ENCODE measurements at regions not wholly inside any gene's neighbourhood (a gene's known extent, or its start where the extent isn't known, plus 50 kb on each side); places are given as distances from the start of the nearest gene placed in this dataset.

GRCh38 chr22:47572443-47572842 lies 810.0 kb downstream of the TBC1D22A start:
- peaks cover 2% of the 10 kb centered on the region for H3K4me1 Mint-ChIP-seq
- no peak overlapping the region for H3K27ac Mint-ChIP-seq
- H3K9me3 Mint-ChIP-seq: no peaks in the 10 kb centered on the region
- no peak for ATAC-seq (ENCODE audit: low read depth)
- H3K4me3 Mint-ChIP-seq: no peak overlapping the region
- no peaks in the 10 kb centered on the region for H3K36me3 Mint-ChIP-seq
- H3K27me3 Mint-ChIP-seq: peaks cover 3% of the 10 kb centered on the region
- no peak for DNase-seq (ENCODE audit: low spot score in 2 of 2)

GRCh38 chr22:47571616-47572015 lies 809.2 kb downstream of the TBC1D22A start:
- no peaks in the 10 kb centered on the region for H3K36me3 Mint-ChIP-seq
- DNase-seq (ENCODE audit: low spot score in 2 of 2) (no peak), ATAC-seq (ENCODE audit: low read depth) (no peak)
- peaks cover 3% of the 10 kb centered on the region for H3K27me3 Mint-ChIP-seq
- peaks cover 2% of the 10 kb centered on the region for H3K4me1 Mint-ChIP-seq
- H3K27ac Mint-ChIP-seq: no peak overlapping the region
- H3K9me3 Mint-ChIP-seq: no peaks in the 10 kb centered on the region
- H3K4me3 Mint-ChIP-seq: no peak overlapping the region

DNA sequence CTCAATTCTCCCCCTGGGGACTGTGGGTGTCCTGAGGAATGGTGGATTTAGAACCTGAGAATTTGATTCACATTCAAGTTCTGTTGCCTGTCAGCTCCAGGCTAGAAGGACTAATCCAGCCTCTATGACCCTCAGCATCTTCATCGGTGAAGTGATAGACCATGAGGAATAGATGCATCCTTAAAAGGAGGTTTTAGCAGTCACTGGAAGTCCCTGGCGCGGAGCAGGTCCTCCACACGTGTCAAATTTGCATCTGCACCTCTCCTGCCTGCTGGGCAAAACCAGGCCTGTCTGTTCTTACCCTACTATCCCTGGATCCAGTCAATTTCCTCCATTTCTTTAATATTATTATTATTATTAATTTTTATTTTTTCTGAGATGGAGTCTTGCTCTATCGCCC lies 808.4 kb downstream of the TBC1D22A start:
- H3K4me1 Mint-ChIP-seq: peaks cover 2% of the 10 kb centered on the region
- H3K27me3 Mint-ChIP-seq: peaks cover 3% of the 10 kb centered on the region
- no peaks in the 10 kb centered on the region for H3K9me3 Mint-ChIP-seq
- no peak for ATAC-seq (ENCODE audit: low read depth)
- DNase-seq (ENCODE audit: low spot score in 2 of 2): no peak
- no peak overlapping the region for H3K4me3 Mint-ChIP-seq
- H3K27ac Mint-ChIP-seq: no peak overlapping the region
- no peaks in the 10 kb centered on the region for H3K36me3 Mint-ChIP-seq

DNA sequence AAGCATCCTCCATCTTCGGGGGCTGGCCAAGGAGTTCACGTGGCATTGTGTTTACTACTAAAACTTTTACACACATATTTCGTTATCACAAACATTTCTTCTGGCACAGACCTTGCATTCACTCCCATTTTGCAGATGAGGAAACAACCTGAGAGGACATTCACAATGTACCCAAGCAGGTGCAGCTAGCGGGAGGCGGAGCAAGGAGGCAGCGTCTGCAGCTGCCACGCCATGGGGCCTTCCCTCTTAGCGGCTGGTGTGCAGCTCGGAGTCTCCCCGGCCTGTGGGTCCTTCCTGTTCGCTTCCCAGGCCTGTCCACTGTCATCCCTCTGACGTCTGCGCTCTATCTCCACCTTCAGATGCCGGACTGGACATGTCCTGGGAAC lies 807.8 kb downstream of the TBC1D22A start:
- no peak overlapping the region for H3K4me3 Mint-ChIP-seq
- H3K27ac Mint-ChIP-seq: no peak overlapping the region
- H3K9me3 Mint-ChIP-seq: no peaks in the 10 kb centered on the region
- H3K4me1 Mint-ChIP-seq: peaks cover 2% of the 10 kb centered on the region
- no peak for DNase-seq (ENCODE audit: low spot score in 2 of 2)
- no peaks in the 10 kb centered on the region for H3K36me3 Mint-ChIP-seq
- ATAC-seq (ENCODE audit: low read depth): no peak
- H3K27me3 Mint-ChIP-seq: peaks cover 3% of the 10 kb centered on the region

DNA sequence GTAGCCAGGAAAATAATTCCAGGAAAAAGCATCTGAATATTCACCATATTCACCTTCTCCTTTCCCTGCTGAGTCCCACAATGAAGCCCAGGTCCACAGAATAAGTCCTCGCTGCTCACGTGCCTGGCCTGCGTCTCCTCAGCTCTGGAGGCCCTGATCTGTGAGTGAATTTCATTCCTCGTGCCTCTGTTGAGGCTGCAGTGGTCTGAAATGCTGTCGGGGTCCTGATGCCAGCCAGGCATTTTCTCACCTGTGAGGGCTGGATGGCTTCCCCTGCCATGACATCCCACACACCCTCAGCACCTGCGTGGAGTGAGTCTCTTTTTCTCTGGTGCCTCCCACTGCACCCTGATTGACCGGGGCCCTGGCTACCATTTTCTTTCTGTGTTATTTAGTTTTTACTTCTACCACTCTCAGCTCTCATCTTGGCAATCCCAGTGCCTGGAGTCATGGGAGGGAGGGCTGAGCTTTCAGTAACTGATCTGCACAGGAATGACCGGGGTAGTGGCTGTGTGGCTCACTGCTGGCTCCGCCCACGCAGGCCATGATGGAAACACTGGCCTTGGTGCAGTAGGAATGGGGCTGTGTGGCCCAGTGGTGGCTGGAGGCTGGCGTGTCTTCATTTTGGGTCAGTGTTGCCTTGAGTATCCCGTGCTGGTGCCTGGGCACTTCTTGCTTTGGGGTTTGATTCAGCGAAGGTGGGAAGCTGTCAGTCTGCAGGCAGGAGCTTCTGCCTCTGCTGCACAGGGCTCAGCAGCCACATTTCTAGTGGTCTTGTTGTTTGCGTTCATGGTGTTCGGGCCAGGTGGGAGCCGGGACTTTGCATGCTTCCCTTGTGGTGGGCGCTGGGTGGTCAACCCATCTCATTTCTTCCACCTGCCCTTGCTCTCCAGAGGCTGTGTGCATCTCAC lies 807.2 kb downstream of the TBC1D22A start:
- no peak overlapping the region for H3K4me3 Mint-ChIP-seq
- H3K9me3 Mint-ChIP-seq: no peaks in the 10 kb centered on the region
- DNase-seq (ENCODE audit: low spot score in 2 of 2) (no peak), ATAC-seq (ENCODE audit: low read depth) (no peak)
- H3K36me3 Mint-ChIP-seq: no peaks in the 10 kb centered on the region
- H3K4me1 Mint-ChIP-seq: peaks cover 2% of the 10 kb centered on the region
- no peak overlapping the region for H3K27ac Mint-ChIP-seq
- H3K27me3 Mint-ChIP-seq: peaks cover 1% of the 10 kb centered on the region

GRCh38 chr22:47568700-47569099 lies 806.2 kb downstream of the TBC1D22A start:
- no peaks in the 10 kb centered on the region for H3K36me3 Mint-ChIP-seq
- H3K27ac Mint-ChIP-seq: no peak overlapping the region
- DNase-seq (ENCODE audit: low spot score in 2 of 2) (no peak), ATAC-seq (ENCODE audit: low read depth) (no peak)
- H3K27me3 Mint-ChIP-seq: no peaks in the 10 kb centered on the region
- no peaks in the 10 kb centered on the region for H3K9me3 Mint-ChIP-seq
- H3K4me1 Mint-ChIP-seq: peaks cover 2% of the 10 kb centered on the region
- no peak overlapping the region for H3K4me3 Mint-ChIP-seq

DNA sequence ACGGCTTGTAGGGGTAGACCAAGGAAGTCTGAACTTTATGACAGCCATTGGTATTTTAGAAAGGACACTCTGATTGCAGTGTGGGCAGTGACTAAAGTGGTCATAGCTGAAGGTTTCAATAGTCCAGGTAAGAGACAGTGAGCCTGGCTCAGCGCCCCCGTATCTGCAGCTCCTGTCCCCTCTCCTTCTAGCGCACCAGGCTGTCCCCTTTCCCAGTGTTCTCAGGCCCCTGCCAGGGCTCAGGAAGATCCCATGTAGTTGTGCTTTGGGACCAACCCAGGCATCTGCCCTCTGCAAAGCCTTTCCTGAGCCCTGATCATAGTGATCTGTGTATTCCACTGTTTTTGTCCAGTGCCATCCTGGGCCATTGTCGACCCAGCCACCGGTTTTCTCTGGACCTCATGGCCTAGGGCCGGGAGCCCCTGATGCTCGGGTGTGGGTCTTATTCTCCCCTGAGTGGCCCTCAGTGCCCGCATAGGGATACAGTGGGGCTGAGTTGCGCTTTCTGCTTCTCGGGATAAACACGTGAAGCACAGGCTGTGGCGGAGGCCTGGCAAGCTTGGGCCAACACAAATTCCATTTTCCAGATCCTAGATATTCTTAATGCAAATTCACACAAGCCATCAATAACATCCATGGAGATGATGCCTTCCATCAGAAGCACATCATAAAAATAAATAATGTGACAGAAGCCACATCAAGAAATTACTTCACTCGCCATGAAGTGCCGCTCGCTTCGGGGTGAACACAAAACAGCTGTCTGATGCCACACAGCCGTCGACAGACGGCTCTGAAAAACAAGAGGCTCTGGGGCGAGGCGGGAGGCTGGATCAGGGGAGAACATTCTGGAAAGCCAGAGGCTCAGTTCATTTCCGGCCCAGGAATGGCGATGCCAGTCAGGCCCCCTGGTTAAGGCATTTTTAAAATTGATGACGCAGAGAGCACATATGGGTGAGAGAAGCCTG lies 805.0 kb downstream of the TBC1D22A start:
- no peaks in the 10 kb centered on the region for H3K9me3 Mint-ChIP-seq

DNA sequence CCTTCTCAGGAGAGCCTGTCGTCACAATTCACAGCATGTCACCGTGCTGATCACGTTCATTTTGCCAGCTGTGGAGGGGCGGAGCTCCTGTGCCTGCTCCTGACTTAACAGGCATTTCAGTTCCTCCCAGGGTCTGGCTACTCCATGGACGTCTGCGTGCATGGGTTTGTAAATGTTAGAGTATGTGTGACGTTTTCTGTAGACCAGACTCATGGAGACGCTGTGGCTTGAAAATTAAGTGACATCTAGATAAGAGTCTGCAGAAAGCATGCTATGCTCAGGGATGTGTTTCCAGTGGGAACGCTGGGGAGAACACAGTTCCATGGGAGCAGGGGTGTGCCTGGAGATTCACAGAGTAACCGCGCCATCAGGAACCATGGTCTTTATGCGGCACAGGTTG lies 804.0 kb downstream of the TBC1D22A start:
- DNase-seq (ENCODE audit: low spot score in 2 of 2) (no peak), ATAC-seq (ENCODE audit: low read depth) (no peak)
- Mint-ChIP-seq H3K27ac (no peak overlapping the region), H3K36me3 (no peaks in the 10 kb centered on the region), H3K4me3 (no peak overlapping the region), H3K9me3 (no peaks in the 10 kb centered on the region), H3K27me3 (peaks cover 8% of the 10 kb centered on the region), H3K4me1 (peaks cover 2% of the 10 kb centered on the region)

More for the DNA sequence above, 805.0 kb downstream of the TBC1D22A start:
- no peak for DNase-seq (ENCODE audit: low spot score in 2 of 2)
- H3K4me1 Mint-ChIP-seq: peaks cover 2% of the 10 kb centered on the region
- no peaks in the 10 kb centered on the region for H3K36me3 Mint-ChIP-seq
- no peak for ATAC-seq (ENCODE audit: low read depth)
- peaks cover 6% of the 10 kb centered on the region for H3K27me3 Mint-ChIP-seq
- H3K4me3 Mint-ChIP-seq: no peak overlapping the region
- H3K27ac Mint-ChIP-seq: no peak overlapping the region

DNA sequence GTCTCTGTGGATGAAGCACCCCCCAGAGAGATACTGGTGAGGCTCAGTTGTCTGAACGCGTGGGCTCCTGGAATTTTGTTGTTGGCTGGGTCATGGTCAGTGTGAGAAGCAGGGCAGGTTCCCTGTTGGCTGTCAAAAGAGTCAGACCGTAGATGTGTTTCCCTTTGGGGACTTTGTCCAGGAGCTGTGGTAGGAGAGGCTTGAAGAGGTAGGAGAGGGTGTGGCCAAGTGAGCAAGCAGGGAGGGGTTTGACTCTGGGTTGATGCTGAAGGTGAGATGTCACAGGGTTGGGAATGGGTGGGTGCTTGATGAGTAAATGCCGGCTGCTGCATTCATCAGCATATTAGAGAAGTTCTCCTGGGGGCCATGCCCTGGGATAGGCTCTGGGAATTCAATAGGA lies 803.2 kb downstream of the TBC1D22A start:
- Mint-ChIP-seq H3K9me3 (no peaks in the 10 kb centered on the region), H3K36me3 (no peaks in the 10 kb centered on the region), H3K4me3 (no peak overlapping the region), H3K27me3 (peaks cover 8% of the 10 kb centered on the region), H3K27ac (no peak overlapping the region), H3K4me1 (peaks cover 2% of the 10 kb centered on the region)
- ATAC-seq (ENCODE audit: low read depth) (no peak), DNase-seq (ENCODE audit: low spot score in 2 of 2) (no peak)

DNA sequence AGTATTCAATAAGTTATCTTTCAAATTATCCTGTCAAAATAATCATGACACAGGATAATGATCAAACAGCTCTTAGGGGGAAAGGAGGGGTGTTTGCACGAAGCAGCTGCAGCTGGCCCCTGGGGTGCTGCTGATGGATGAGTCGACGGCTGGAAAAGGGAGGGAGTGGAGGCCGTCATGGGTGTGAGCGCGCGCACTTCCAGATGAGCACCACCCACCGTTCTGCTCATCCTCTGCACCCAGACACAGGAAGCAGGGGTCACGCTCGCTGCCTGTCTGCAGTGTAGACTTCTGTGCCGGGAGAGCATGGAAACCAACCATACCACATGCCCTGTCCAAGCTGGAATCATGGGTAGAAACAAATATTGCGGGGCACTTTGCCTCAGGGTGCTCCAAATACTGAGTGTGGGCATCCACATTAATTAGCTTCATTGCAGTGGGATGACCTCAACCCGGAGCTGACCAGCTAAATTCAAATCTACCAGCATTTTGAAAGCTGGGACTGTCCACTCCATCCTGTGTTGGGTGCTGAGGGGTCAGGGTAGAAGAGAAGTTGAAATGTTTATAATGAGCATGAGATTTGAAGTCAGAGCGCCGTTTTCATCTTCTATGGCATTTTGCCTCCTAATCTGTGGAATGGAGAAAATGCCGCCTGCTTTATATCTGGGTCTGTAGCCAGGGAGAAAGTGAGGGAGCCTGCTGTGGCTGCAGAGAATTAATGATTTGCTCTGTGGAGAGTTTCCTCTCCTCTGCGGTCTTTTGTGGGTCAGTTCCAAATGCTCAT lies 802.4 kb downstream of the TBC1D22A start:
- Mint-ChIP-seq H3K27ac (no peak overlapping the region), H3K4me1 (no peaks in the 10 kb centered on the region), H3K36me3 (no peaks in the 10 kb centered on the region), H3K4me3 (no peak overlapping the region), H3K27me3 (peaks cover 8% of the 10 kb centered on the region), H3K9me3 (no peaks in the 10 kb centered on the region)
- ATAC-seq (ENCODE audit: low read depth) (no peak), DNase-seq (ENCODE audit: low spot score in 2 of 2) (no peak)

DNA sequence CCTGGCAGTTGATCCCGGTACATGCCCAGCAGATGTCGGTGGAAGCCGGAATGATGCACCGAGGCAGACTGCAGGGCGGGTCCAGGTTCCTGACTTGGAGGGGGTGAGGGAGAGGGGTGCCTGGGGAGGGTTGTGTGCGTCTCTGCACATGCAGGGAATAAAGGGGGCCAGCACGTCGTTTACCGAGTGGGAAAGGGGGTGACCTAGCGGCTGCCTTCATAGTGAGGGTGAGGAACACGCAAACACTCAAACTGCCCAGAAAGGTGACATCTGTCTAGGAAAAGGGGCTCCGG lies 801.7 kb downstream of the TBC1D22A start:
- ATAC-seq (ENCODE audit: low read depth): no peak
- no peak overlapping the region for H3K4me3 Mint-ChIP-seq
- no peak overlapping the region for H3K27ac Mint-ChIP-seq
- H3K27me3 Mint-ChIP-seq: peaks cover 8% of the 10 kb centered on the region
- no peak for DNase-seq (ENCODE audit: low spot score in 2 of 2)
- H3K36me3 Mint-ChIP-seq: no peaks in the 10 kb centered on the region
- H3K4me1 Mint-ChIP-seq: no peaks in the 10 kb centered on the region
- no peaks in the 10 kb centered on the region for H3K9me3 Mint-ChIP-seq

DNA sequence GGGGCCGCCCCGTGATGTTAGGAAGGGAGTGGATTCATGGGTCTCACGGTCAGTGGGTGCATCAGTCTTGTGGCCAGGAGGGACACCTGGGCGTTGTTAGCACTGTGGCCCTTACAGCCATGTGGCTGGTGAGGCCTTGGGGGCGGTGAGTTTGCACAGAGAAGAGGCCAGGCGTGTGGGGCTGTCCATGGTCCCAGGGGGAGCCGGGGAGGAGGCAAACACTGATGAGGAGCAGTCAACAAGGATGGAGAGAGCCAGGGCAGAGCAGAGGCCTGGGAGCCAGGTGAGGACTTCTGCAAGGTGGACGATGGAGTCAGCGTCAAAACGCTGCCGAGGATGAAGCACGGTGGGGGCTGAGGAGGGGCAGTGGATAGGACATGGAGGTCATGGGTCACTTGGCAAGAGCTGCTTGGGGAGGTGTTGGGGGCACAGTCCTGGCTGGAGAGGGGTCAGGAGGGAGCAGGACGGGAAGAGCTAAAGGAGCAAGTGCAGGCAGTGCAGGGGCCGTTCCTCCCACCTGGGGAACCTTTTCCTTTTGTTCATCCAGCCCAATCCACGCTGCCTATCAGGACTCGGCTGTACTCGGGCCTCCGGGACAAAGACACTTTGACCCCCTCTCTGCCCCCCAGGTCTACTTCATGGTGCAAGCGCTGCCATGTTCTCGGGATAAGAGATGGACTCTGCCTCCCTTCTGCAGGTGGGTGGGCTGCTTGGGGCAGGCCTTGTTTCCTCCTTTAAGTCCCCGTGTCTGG lies 801.1 kb downstream of the TBC1D22A start:
- no peak for DNase-seq (ENCODE audit: low spot score in 2 of 2)
- ATAC-seq (ENCODE audit: low read depth): no peak
- no peak overlapping the region for H3K4me3 Mint-ChIP-seq
- no peak overlapping the region for H3K27ac Mint-ChIP-seq
- no peaks in the 10 kb centered on the region for H3K9me3 Mint-ChIP-seq
- H3K27me3 Mint-ChIP-seq: peaks cover 8% of the 10 kb centered on the region
- H3K4me1 Mint-ChIP-seq: no peaks in the 10 kb centered on the region
- H3K36me3 Mint-ChIP-seq: no peaks in the 10 kb centered on the region

- no peak for ATAC-seq (ENCODE audit: low read depth)
- no peak overlapping the region for H3K4me3 Mint-ChIP-seq
Measured at GRCh38 chr22:47561766-47562165, 799.3 kb downstream of the TBC1D22A start.

More at GRCh38 chr22:47561766-47562165, 799.3 kb downstream of the TBC1D22A start:
- no peaks in the 10 kb centered on the region for H3K36me3 Mint-ChIP-seq
- no peaks in the 10 kb centered on the region for H3K4me1 Mint-ChIP-seq
- peaks cover 2% of the 10 kb centered on the region for H3K9me3 Mint-ChIP-seq
- no peak overlapping the region for H3K27ac Mint-ChIP-seq
- DNase-seq (ENCODE audit: low spot score in 2 of 2): no peak
- H3K27me3 Mint-ChIP-seq: peaks cover 8% of the 10 kb centered on the region
